ENCODE measurements at regions not wholly inside any gene's neighbourhood (a gene's known extent, or its start where the extent isn't known, plus 50 kb on each side); places are given as distances from the start of the nearest gene placed in this dataset.

DNA sequence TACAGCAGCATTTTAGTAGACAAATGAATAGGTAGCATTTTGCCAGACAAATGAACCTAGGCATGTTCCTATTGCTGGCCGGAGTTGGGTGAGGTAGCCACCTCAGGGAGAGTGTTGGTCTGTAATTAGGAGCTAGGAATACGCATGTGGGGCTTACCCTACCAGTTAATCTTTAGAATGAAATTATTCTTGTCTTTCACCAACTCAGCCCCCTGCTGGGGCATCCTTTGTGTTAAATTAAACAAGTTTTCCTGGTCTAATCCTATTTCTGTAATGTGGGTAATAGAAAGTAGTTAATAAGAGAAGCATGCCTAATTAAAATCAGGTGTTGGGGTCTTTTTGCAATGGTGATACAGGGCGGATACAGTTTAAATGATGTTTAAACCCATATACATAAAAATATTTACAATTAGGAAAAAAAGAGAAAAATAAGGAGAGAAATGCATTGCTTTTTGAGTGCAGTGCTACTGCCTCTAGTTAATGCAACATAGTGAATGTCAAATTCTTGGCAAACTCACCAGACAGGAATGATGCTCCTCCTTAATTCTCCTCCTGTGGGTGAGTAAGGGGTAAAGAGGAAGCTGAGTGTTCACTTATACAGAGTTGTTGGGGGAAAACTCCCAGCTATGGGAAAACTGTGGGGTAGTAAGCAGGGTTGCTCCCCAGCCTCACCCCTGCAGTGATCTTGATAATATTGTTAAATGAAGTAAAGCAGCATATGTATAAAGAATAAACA lies 276.4 kb upstream of the EDNRB start:
- TF ChIP-seq, protein P1, sequence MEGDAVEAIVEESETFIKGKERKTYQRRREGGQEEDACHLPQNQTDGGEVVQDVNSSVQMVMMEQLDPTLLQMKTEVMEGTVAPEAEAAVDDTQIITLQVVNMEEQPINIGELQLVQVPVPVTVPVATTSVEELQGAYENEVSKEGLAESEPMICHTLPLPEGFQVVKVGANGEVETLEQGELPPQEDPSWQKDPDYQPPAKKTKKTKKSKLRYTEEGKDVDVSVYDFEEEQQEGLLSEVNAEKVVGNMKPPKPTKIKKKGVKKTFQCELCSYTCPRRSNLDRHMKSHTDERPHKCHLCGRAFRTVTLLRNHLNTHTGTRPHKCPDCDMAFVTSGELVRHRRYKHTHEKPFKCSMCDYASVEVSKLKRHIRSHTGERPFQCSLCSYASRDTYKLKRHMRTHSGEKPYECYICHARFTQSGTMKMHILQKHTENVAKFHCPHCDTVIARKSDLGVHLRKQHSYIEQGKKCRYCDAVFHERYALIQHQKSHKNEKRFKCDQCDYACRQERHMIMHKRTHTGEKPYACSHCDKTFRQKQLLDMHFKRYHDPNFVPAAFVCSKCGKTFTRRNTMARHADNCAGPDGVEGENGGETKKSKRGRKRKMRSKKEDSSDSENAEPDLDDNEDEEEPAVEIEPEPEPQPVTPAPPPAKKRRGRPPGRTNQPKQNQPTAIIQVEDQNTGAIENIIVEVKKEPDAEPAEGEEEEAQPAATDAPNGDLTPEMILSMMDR (IDR thresholded peaks at IDR 0.05) = no peak
- no peak for TF ChIP-seq POLR2A (IDR thresholded peaks at IDR 0.05)
